ENCODE measurements at regions not wholly inside any gene's neighbourhood (a gene's known extent, or its start where the extent isn't known, plus 50 kb on each side); places are given as distances from the start of the nearest gene placed in this dataset.

GRCh38 chr2:8264981-8265380 is 416.9 kb upstream of the ID2 start:
- no peak overlapping the region for H3K9ac ChIP-seq (ENCODE audit: insufficient read length, low read depth)
- no peaks in the 10 kb centered on the region for H3K4me1 ChIP-seq (ENCODE audit: insufficient read depth, insufficient read length)
- no peaks in the 10 kb centered on the region for H3K36me3 ChIP-seq (ENCODE audit: insufficient read depth, insufficient read length, low read length)
- no peaks in the 10 kb centered on the region for H3K9me3 ChIP-seq (ENCODE audit: insufficient read depth, low read length)
- H3K4me3 ChIP-seq (ENCODE audit: insufficient read length, low read depth) = no peak overlapping the region
- no peak for DNase-seq (ENCODE audit: low read depth, low spot score)
- TF ChIP-seq SUZ12 (IDR thresholded peaks at IDR 0.05; ENCODE audit: extremely low read depth, insufficient read depth, insufficient read length) = no peak
- TF ChIP-seq ZNF274 (IDR thresholded peaks at IDR 0.05; ENCODE audit: low read depth, low read length) = no peak
- no peak for TF ChIP-seq YY1 (IDR thresholded peaks at IDR 0.05; ENCODE audit: insufficient read depth, insufficient read length)
- H3K27me3 ChIP-seq (ENCODE audit: insufficient read depth, insufficient read length) = no peaks in the 10 kb centered on the region

DNA sequence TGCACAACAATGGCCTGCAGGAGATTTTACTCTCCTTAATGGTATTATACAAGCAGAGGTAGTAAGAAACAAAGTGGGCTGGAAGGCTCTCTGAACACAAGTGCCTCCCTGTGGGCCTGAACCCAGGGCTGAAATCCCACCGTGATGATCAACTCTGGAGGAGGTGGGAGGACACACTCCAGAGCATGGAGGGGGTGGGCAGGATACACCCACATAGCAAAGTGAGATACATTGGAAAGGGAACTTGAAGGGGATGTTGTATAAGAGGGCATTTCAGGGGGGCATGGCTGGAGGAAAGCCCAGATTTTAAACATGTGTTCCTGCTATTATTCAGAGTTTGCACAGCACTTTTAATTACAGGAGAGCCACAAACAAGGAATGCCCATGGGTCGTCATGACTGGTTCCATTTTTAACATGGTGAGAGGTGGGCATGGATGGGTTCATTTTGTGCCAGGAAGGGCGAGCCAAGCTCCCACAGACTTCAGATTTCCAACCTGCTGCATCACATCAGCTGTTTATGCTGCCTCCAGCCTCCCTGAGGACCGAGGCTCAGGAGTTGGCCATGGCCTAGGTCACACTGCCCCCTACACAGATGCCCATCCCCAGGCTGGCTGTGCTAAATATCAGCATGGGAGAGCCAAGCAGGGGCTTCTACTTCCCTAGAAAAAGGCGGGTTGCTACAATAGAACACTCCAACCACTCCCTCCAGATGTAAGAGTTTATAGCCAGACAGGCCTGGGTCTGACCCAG is 416.2 kb upstream of the ID2 start:
- H3K9me3 ChIP-seq (ENCODE audit: insufficient read depth, low read length) = no peaks in the 10 kb centered on the region
- H3K4me3 ChIP-seq (ENCODE audit: insufficient read length, low read depth) = no peak overlapping the region
- TF ChIP-seq YY1 (IDR thresholded peaks at IDR 0.05; ENCODE audit: insufficient read depth, insufficient read length) (no peak), ZNF274 (IDR thresholded peaks at IDR 0.05; ENCODE audit: low read depth, low read length) (no peak), SUZ12 (IDR thresholded peaks at IDR 0.05; ENCODE audit: extremely low read depth, insufficient read depth, insufficient read length) (no peak)
- H3K4me1 ChIP-seq (ENCODE audit: insufficient read depth, insufficient read length) = no peaks in the 10 kb centered on the region
- H3K36me3 ChIP-seq (ENCODE audit: insufficient read depth, insufficient read length, low read length) = no peaks in the 10 kb centered on the region
- H3K9ac ChIP-seq (ENCODE audit: insufficient read length, low read depth) = no peak overlapping the region
- no peak for DNase-seq (ENCODE audit: low read depth, low spot score)
- H3K27me3 ChIP-seq (ENCODE audit: insufficient read depth, insufficient read length) = no peaks in the 10 kb centered on the region

GRCh38 chr2:8266563-8266962 is 415.3 kb upstream of the ID2 start:
- no peak overlapping the region for H3K4me3 ChIP-seq (ENCODE audit: insufficient read length, low read depth)

DNA sequence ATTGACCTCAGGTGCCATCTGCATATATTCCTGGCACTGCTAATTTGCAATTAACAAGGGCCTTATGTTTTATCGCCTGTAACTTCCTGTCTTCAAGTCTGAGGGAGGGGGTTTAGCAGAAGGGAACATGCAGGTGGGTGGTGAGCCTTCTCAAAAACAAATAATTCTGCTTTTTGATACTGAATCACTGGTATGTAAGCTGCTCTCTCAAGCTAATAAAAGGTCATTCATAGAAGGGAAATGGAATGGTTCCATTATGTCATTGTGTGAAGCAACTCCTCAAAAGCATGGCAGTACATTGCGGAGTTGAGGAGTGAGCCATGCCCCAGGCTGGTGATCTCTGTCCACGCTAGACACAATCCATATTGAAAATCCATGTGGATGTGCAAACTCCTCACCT is 414.8 kb upstream of the ID2 start:
- TF ChIP-seq YY1 (IDR thresholded peaks at IDR 0.05; ENCODE audit: insufficient read depth, insufficient read length) = no peak
- no peak for TF ChIP-seq ZNF274 (IDR thresholded peaks at IDR 0.05; ENCODE audit: low read depth, low read length)
- no peak for TF ChIP-seq SUZ12 (IDR thresholded peaks at IDR 0.05; ENCODE audit: extremely low read depth, insufficient read depth, insufficient read length)
- no peak overlapping the region for H3K9ac ChIP-seq (ENCODE audit: insufficient read length, low read depth)
- no peak for DNase-seq (ENCODE audit: low read depth, low spot score)
- no peaks in the 10 kb centered on the region for H3K27me3 ChIP-seq (ENCODE audit: insufficient read depth, insufficient read length)
- no peaks in the 10 kb centered on the region for H3K4me1 ChIP-seq (ENCODE audit: insufficient read depth, insufficient read length)
- no peaks in the 10 kb centered on the region; the same call in 1 of the 2 replicates for H3K9me3 ChIP-seq (ENCODE audit: insufficient read depth, low read length)
- no peaks in the 10 kb centered on the region for H3K36me3 ChIP-seq (ENCODE audit: insufficient read depth, insufficient read length, low read length)
- no peak overlapping the region for H3K4me3 ChIP-seq (ENCODE audit: insufficient read length, low read depth)

More at GRCh38 chr2:8266563-8266962, 415.3 kb upstream of the ID2 start:
- Histone ChIP-seq H3K36me3 (ENCODE audit: insufficient read depth, insufficient read length, low read length) (no peaks in the 10 kb centered on the region), H3K9ac (ENCODE audit: insufficient read length, low read depth) (no peak overlapping the region), H3K4me1 (ENCODE audit: insufficient read depth, insufficient read length) (no peaks in the 10 kb centered on the region), H3K27me3 (ENCODE audit: insufficient read depth, insufficient read length) (no peaks in the 10 kb centered on the region), H3K9me3 (ENCODE audit: insufficient read depth, low read length) (no peaks in the 10 kb centered on the region; the same call in 1 of the 2 replicates)
- DNase-seq (ENCODE audit: low read depth, low spot score) = no peak
- TF ChIP-seq YY1 (IDR thresholded peaks at IDR 0.05; ENCODE audit: insufficient read depth, insufficient read length) (no peak), SUZ12 (IDR thresholded peaks at IDR 0.05; ENCODE audit: extremely low read depth, insufficient read depth, insufficient read length) (no peak), ZNF274 (IDR thresholded peaks at IDR 0.05; ENCODE audit: low read depth, low read length) (no peak)

- TF ChIP-seq YY1 (IDR thresholded peaks at IDR 0.05; ENCODE audit: insufficient read depth, insufficient read length) (no peak), SUZ12 (IDR thresholded peaks at IDR 0.05; ENCODE audit: extremely low read depth, insufficient read depth, insufficient read length) (no peak), ZNF274 (IDR thresholded peaks at IDR 0.05; ENCODE audit: low read depth, low read length) (no peak)
- Histone ChIP-seq H3K27me3 (ENCODE audit: insufficient read depth, insufficient read length) (no peaks in the 10 kb centered on the region), H3K9ac (ENCODE audit: insufficient read length, low read depth) (no peak overlapping the region), H3K4me3 (ENCODE audit: insufficient read length, low read depth) (no peak overlapping the region), H3K4me1 (ENCODE audit: insufficient read depth, insufficient read length) (no peaks in the 10 kb centered on the region), H3K36me3 (ENCODE audit: insufficient read depth, insufficient read length, low read length) (no peaks in the 10 kb centered on the region), H3K9me3 (ENCODE audit: insufficient read depth, low read length) (no peaks in the 10 kb centered on the region; the same call in 1 of the 2 replicates)
- no peak for DNase-seq (ENCODE audit: low read depth, low spot score)
Observed at GRCh38 chr2:8267721-8268120, 414.1 kb upstream of the ID2 start.

GRCh38 chr2:8268172-8268783 is 413.6 kb upstream of the ID2 start:
- TF ChIP-seq SUZ12 (IDR thresholded peaks at IDR 0.05; ENCODE audit: extremely low read depth, insufficient read depth, insufficient read length) (no peak), YY1 (IDR thresholded peaks at IDR 0.05; ENCODE audit: insufficient read depth, insufficient read length) (no peak), ZNF274 (IDR thresholded peaks at IDR 0.05; ENCODE audit: low read depth, low read length) (no peak)
- H3K36me3 ChIP-seq (ENCODE audit: insufficient read depth, insufficient read length, low read length) = no peaks in the 10 kb centered on the region
- no peak overlapping the region for H3K9ac ChIP-seq (ENCODE audit: insufficient read length, low read depth)
- H3K9me3 ChIP-seq (ENCODE audit: insufficient read depth, low read length) = no peaks in the 10 kb centered on the region; the same call in 1 of the 2 replicates
- H3K4me3 ChIP-seq (ENCODE audit: insufficient read length, low read depth) = no peak overlapping the region
- H3K4me1 ChIP-seq (ENCODE audit: insufficient read depth, insufficient read length) = no peaks in the 10 kb centered on the region
- H3K27me3 ChIP-seq (ENCODE audit: insufficient read depth, insufficient read length) = no peaks in the 10 kb centered on the region
- DNase-seq (ENCODE audit: low read depth, low spot score) = no peak

- Histone ChIP-seq H3K27me3 (ENCODE audit: insufficient read depth, insufficient read length) (no peaks in the 10 kb centered on the region), H3K9ac (ENCODE audit: insufficient read length, low read depth) (no peak overlapping the region), H3K9me3 (ENCODE audit: insufficient read depth, low read length) (no peaks in the 10 kb centered on the region; the same call in 1 of the 2 replicates), H3K4me3 (ENCODE audit: insufficient read length, low read depth) (no peak overlapping the region), H3K36me3 (ENCODE audit: insufficient read depth, insufficient read length, low read length) (no peaks in the 10 kb centered on the region), H3K4me1 (ENCODE audit: insufficient read depth, insufficient read length) (no peaks in the 10 kb centered on the region)
- no peak for TF ChIP-seq ZNF274 (IDR thresholded peaks at IDR 0.05; ENCODE audit: low read depth, low read length)
- no peak for TF ChIP-seq YY1 (IDR thresholded peaks at IDR 0.05; ENCODE audit: insufficient read depth, insufficient read length)
- no peak for TF ChIP-seq SUZ12 (IDR thresholded peaks at IDR 0.05; ENCODE audit: extremely low read depth, insufficient read depth, insufficient read length)
- DNase-seq (ENCODE audit: low read depth, low spot score) = no peak
Observed at GRCh38 chr2:8270699-8271098, 411.2 kb upstream of the ID2 start.

Measured in NT2/D1 (cell line).